GM12872 (cell line): ENCODE measurements at regions not wholly inside any gene's neighbourhood (a gene's known extent, or its start where the extent isn't known, plus 50 kb on each side); places are given as distances from the start of the nearest gene placed in this dataset.

Source experiments
- CTCF ChIP-seq: IDR thresholded peaks from 3 replicates; pipeline ENCODE4 v1.5.1; 2011; ENCODE audit warnings: low read depth, mild to moderate bottlenecking, low read length, moderate library complexity; ENCODE audit not compliant: insufficient read depth

- no peak for TF ChIP-seq CTCF
These were observed 104.3 kb downstream of the ZNF608 start for GRCh38 chr5:124642151-124642550.

- no peak for TF ChIP-seq CTCF
These were observed 105.2 kb downstream of the ZNF608 start for GRCh38 chr5:124641154-124641792.

GRCh38 chr5:124639095-124639665 lies 107.3 kb downstream of the ZNF608 start:
- TF ChIP-seq CTCF = no peak

GRCh38 chr5:124637011-124637410 lies 109.4 kb downstream of the ZNF608 start:
- TF ChIP-seq CTCF = no peak

- TF ChIP-seq CTCF = no peak
These were observed 111.6 kb downstream of the ZNF608 start for GRCh38 chr5:124634741-124635323.

- no peak for TF ChIP-seq CTCF
These were observed 112.2 kb downstream of the ZNF608 start for GRCh38 chr5:124634228-124634739.

- TF ChIP-seq CTCF = no peak
These were observed 113.2 kb downstream of the ZNF608 start for GRCh38 chr5:124633209-124633608.
